ENCODE measurements at regions not wholly inside any gene's neighbourhood (a gene's known extent, or its start where the extent isn't known, plus 50 kb on each side); places are given as distances from the start of the nearest gene placed in this dataset.

DNA sequence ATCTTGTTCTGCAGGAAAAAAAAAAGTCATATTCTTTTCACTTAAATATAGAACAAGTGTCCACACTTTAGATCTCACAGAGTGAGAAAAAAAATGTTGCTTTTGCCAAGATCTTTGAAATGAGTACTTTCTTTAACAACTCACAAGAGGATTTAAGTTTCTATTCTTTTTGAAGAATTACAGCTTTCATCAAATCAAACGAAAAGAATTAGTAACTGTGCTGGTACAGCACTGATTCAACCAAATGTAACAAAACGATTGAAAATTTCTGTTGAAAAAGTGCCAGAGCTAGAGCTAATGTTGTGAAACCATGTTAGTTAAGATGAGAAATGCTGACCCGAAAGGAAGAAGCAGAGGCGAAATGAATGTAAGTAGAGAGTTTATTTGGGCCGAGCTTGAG lies 300.2 kb downstream of the GABRB3 start:
- Histone ChIP-seq H3K79me2 (ENCODE audit: control insufficient read depth, insufficient read depth, low read length) (no peaks in the 10 kb centered on the region), H3K4me1 (ENCODE audit: control insufficient read depth in 2 of 2, insufficient read depth in 2 of 2, low read length in 2 of 2) (no peaks in the 10 kb centered on the region), H3K9ac (ENCODE audit: low read length) (no peak overlapping the region), H3K36me3 (replicated peaks in 1 of 2; ENCODE audit: control extremely low read depth in 1 of 2, control insufficient read depth in 1 of 2, extremely low read depth in 1 of 2, insufficient read depth in 2 of 2, low read length in 1 of 2) (no peaks in the 10 kb centered on the region), H3K4me2 (replicated peaks; ENCODE audit: low read depth, low read length, poor library complexity, severe bottlenecking) (no peak overlapping the region), H3K4me3 (ENCODE audit: control extremely low read depth in 1 of 5, extremely low read depth in 1 of 5, insufficient read depth in 1 of 5, low read depth in 2 of 5, low read length in 4 of 5) (no peak overlapping the region), H4K20me1 (ENCODE audit: control insufficient read depth, insufficient read depth, low read length, poor library complexity, severe bottlenecking) (no peaks in the 10 kb centered on the region), H3K27me3 (replicated peaks in 1 of 4; ENCODE audit: control extremely low read depth in 1 of 4, control insufficient read depth in 3 of 4, insufficient read depth in 4 of 4, low read length in 3 of 4) (no peaks in the 10 kb centered on the region), H2AFZ (ENCODE audit: insufficient read depth, low read depth, low read length, poor library complexity, severe bottlenecking) (no peak overlapping the region), H3K27ac (ENCODE audit: low read length in 2 of 2) (no peak overlapping the region), H3K9me3 (ENCODE audit: control extremely low read depth in 1 of 3, control insufficient read depth in 2 of 3, insufficient read depth in 1 of 3, low read length in 2 of 3) (peaks cover 0 to 26% (median 0%) of the 10 kb centered on the region in 3 donors)
- ChIA-PET CTCF (no interaction called here), POLR2A (no interaction called here)
- peaks cover 8% of the 10 kb centered on the region for H3K9me3 Mint-ChIP-seq (ENCODE audit: insufficient read depth)
- H3K27ac Mint-ChIP-seq, result no peak overlapping the region
- TF ChIP-seq, protein P1, sequence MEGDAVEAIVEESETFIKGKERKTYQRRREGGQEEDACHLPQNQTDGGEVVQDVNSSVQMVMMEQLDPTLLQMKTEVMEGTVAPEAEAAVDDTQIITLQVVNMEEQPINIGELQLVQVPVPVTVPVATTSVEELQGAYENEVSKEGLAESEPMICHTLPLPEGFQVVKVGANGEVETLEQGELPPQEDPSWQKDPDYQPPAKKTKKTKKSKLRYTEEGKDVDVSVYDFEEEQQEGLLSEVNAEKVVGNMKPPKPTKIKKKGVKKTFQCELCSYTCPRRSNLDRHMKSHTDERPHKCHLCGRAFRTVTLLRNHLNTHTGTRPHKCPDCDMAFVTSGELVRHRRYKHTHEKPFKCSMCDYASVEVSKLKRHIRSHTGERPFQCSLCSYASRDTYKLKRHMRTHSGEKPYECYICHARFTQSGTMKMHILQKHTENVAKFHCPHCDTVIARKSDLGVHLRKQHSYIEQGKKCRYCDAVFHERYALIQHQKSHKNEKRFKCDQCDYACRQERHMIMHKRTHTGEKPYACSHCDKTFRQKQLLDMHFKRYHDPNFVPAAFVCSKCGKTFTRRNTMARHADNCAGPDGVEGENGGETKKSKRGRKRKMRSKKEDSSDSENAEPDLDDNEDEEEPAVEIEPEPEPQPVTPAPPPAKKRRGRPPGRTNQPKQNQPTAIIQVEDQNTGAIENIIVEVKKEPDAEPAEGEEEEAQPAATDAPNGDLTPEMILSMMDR (IDR thresholded peaks at IDR 0.05), result no peak
- intact Hi-C loops (cut with micrococcal nuclease), result no loop called here
- H3K27me3 Mint-ChIP-seq, result no peaks in the 10 kb centered on the region
- DNase-seq, result no peak
- WGBS (ENCODE audit: insufficient coverage), result 96% methylated on average over 3 of the region's 5 CpGs
- no peak for ATAC-seq (ENCODE audit: low read depth)
- no peak overlapping the region for H3K4me3 Mint-ChIP-seq
- H3K4me1 Mint-ChIP-seq, result no peaks in the 10 kb centered on the region

DNA sequence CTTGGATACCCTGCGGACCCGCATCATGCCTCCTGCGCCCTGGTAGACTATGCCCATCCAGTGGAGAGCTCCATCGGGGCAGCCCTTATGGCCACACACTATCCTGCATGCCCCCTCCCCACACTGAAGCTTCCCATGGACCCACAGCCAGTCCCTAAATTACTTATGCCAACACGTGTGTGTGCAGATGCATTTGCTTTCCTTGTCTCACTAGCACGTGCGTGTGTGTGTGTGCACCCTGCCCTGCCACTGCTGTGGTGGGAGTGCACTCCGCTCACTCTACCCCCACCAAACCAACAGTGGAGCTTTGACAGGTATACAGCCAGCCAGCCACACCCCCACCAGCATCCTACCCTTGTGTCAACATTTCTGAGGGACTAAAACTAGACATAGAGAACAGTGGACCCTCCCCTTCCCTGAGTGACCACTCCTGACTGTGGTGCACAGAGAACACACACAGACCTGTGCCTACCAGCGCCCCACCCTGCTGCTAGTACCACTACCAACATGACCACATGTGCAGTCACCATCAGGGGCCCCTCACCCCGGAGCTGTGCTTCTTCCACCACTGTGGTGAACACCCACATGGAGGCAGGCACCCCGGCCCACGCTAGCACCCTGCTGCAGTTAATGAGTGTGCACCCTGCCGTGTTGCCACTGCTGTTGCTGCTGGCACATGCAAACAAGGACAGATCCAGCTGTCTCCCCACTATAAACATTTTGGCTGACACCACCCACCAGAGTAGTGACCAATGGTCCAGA lies 310.8 kb downstream of the GABRB3 start:
- Mint-ChIP-seq H3K27me3 (no peaks in the 10 kb centered on the region), H3K4me1 (no peaks in the 10 kb centered on the region), H3K4me3 (no peak overlapping the region), H3K9me3 (ENCODE audit: insufficient read depth) (peaks cover 11% of the 10 kb centered on the region), H3K27ac (no peak overlapping the region)
- ChIA-PET CTCF (no interaction called here), POLR2A (no interaction called here)
- Histone ChIP-seq H3K27me3 (replicated peaks in 1 of 4; ENCODE audit: control extremely low read depth in 1 of 4, control insufficient read depth in 3 of 4, insufficient read depth in 4 of 4, low read length in 3 of 4) (no peaks in the 10 kb centered on the region), H2AFZ (ENCODE audit: insufficient read depth, low read depth, low read length, poor library complexity, severe bottlenecking) (no peak overlapping the region), H3K4me2 (replicated peaks; ENCODE audit: low read depth, low read length, poor library complexity, severe bottlenecking) (no peak overlapping the region), H4K20me1 (ENCODE audit: control insufficient read depth, insufficient read depth, low read length, poor library complexity, severe bottlenecking) (no peaks in the 10 kb centered on the region), H3K79me2 (ENCODE audit: control insufficient read depth, insufficient read depth, low read length) (no peaks in the 10 kb centered on the region), H3K4me3 (ENCODE audit: control extremely low read depth in 1 of 5, extremely low read depth in 1 of 5, insufficient read depth in 1 of 5, low read depth in 2 of 5, low read length in 4 of 5) (no peak overlapping the region), H3K9me3 (ENCODE audit: control extremely low read depth in 1 of 3, control insufficient read depth in 2 of 3, insufficient read depth in 1 of 3, low read length in 2 of 3) (peaks cover 4 to 13% (median 6%) of the 10 kb centered on the region in 3 donors), H3K27ac (ENCODE audit: low read length in 2 of 2) (no peak overlapping the region), H3K4me1 (ENCODE audit: control insufficient read depth in 2 of 2, insufficient read depth in 2 of 2, low read length in 2 of 2) (no peaks in the 10 kb centered on the region), H3K9ac (ENCODE audit: low read length) (no peak overlapping the region), H3K36me3 (replicated peaks in 1 of 2; ENCODE audit: control extremely low read depth in 1 of 2, control insufficient read depth in 1 of 2, extremely low read depth in 1 of 2, insufficient read depth in 2 of 2, low read length in 1 of 2) (no peaks in the 10 kb centered on the region)
- no peak for TF ChIP-seq EZH2 (IDR thresholded peaks at IDR 0.05; ENCODE audit: borderline replicate concordance, insufficient read depth, low read depth, low read length, poor library complexity, severe bottlenecking)
- TF ChIP-seq, protein P1 (IDR thresholded peaks at IDR 0.05), result no peak
- DNase-seq (no peak), ATAC-seq (ENCODE audit: low read depth) (no peak)
- intact Hi-C loops (cut with micrococcal nuclease), result no loop called here
- WGBS (ENCODE audit: insufficient coverage), result 96% methylated on average over 13 of the region's 13 CpGs
